Fibroblast of villous mesenchyme (primary cell): ENCODE measurements at regions not wholly inside any gene's neighbourhood (a gene's known extent, or its start where the extent isn't known, plus 50 kb on each side); places are given as distances from the start of the nearest gene placed in this dataset.

Experiments used
- DNase-seq: peaks from one replicate; pipeline ENCODE4 v3.0.0-alpha.2; 2010; ENCODE audit warnings: low read depth
- H3K4me3 ChIP-seq: 2 replicates; pipeline ENCODE4 v1.5.1; 2011; ENCODE audit warnings: low read depth, mild to moderate bottlenecking, low read length
- TF ChIP-seq, protein P1 (sequence below): IDR thresholded peaks from 2 replicates; pipeline ENCODE4 v1.5.1; 2012; ENCODE audit warnings: low read depth, mild to moderate bottlenecking, low read length; ENCODE audit not compliant: insufficient read depth

DNA sequence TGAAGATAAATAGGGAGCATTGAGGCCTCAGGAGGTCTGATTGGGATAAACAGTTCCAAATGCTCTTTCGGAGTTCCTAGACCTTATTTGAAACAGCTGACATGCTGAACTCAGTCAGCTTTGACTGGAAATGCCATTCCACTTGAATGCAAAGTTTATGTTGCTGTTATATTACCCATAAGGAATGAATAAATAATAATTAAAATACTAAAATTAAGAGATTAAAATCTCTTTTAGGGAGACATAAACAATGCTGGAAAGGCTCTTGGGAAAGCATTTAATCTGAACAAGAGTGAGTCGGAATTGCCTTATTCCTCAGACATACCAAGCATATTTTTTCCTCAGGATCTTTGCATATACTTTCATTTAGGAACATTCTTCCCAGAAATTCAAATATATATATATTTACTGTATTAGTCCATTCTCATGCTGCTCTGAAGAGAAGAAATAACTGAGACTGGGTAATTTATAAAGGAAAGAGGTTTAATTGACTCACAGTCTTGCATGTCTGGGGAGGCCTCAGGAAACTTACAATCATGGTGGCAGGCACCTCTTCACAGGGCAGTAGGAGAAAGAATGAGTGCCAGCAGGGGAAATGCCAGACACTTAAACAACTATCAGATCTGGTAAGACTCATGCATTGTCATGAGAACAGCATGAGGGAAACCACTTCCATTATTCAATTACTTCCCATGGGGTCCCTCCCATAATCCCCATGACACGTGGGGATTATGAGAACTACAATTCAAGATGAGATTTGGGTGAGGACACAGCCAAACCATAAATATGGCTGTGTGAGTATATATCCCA, 318.2 kb upstream of the PLXNA2 start:
- no peak for DNase-seq
- TF ChIP-seq, protein P1, sequence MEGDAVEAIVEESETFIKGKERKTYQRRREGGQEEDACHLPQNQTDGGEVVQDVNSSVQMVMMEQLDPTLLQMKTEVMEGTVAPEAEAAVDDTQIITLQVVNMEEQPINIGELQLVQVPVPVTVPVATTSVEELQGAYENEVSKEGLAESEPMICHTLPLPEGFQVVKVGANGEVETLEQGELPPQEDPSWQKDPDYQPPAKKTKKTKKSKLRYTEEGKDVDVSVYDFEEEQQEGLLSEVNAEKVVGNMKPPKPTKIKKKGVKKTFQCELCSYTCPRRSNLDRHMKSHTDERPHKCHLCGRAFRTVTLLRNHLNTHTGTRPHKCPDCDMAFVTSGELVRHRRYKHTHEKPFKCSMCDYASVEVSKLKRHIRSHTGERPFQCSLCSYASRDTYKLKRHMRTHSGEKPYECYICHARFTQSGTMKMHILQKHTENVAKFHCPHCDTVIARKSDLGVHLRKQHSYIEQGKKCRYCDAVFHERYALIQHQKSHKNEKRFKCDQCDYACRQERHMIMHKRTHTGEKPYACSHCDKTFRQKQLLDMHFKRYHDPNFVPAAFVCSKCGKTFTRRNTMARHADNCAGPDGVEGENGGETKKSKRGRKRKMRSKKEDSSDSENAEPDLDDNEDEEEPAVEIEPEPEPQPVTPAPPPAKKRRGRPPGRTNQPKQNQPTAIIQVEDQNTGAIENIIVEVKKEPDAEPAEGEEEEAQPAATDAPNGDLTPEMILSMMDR, result no peak
- no peak overlapping the region for H3K4me3 ChIP-seq

GRCh38 chr1:208564466-208564865, 320.3 kb upstream of the PLXNA2 start:
- no peak overlapping the region for H3K4me3 ChIP-seq
- no peak for DNase-seq
- TF ChIP-seq, protein P1, result no peak

GRCh38 chr1:208565756-208566440, 321.7 kb upstream of the PLXNA2 start:
- DNase-seq, result no peak
- H3K4me3 ChIP-seq, result no peak overlapping the region
- TF ChIP-seq, protein P1, result no peak

GRCh38 chr1:208569181-208569580, 325.0 kb upstream of the PLXNA2 start:
- DNase-seq, result no peak
- TF ChIP-seq, protein P1, result no peak
- H3K4me3 ChIP-seq, result no peak overlapping the region

DNA sequence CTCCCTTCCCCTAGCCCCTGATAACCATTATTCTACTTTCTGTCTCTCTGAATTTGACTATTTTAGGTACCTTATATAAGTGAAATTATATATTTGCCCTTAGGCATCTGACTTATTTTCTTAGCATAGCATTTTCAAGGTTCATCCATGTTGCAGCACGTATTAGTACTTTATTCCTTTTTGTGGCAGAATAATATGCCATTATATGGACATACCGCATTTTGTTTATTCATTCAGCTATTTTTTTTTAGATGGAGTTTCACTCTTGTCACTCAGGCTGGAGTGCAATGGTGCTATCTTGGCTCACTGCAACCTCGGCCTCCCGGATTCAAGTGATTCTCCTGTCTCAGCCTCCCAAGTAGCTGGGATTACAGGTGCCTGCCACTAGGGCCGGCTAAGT, 326.2 kb upstream of the PLXNA2 start:
- DNase-seq, result no peak
- TF ChIP-seq, protein P1, result no peak
- H3K4me3 ChIP-seq, result no peak overlapping the region

GRCh38 chr1:208576425-208576824, 332.2 kb upstream of the PLXNA2 start:
- TF ChIP-seq, protein P1, result no peak

More at GRCh38 chr1:208576425-208576824, 332.2 kb upstream of the PLXNA2 start:
- DNase-seq, result no peak
- no peak overlapping the region for H3K4me3 ChIP-seq
